ENCODE measurements at regions not wholly inside any gene's neighbourhood (a gene's known extent, or its start where the extent isn't known, plus 50 kb on each side); places are given as distances from the start of the nearest gene placed in this dataset.

GRCh38 chr4:11611868-11612267 lies 183.2 kb upstream of the HS3ST1 start (continued):
- TF ChIP-seq DZIP1 (CRISPR knock-in tag; IDR thresholded peaks at IDR 0.05) (no peak), ZSCAN9 (CRISPR knock-in tag; IDR thresholded peaks at IDR 0.05; ENCODE audit: borderline replicate concordance) (no peak), ATRX (CRISPR knock-in tag; IDR thresholded peaks at IDR 0.05; ENCODE audit: borderline replicate concordance) (no peak)

GRCh38 chr4:11609751-11610150 lies 181.1 kb upstream of the HS3ST1 start:
- ChIA-PET CTCF (ENCODE audit: low intra/inter-chr PET ratio, low total read pairs) (no interaction called here), POLR2A (no interaction called here)
- DNase-seq (ENCODE audit: low spot score) (no peak), FAIRE-seq (no peak), ATAC-seq (no peak)
- Histone ChIP-seq H3K79me2 (ENCODE audit: insufficient read depth, low read length) (no peaks in the 10 kb centered on the region), H3K27ac (ENCODE audit: extremely low read length, insufficient read depth, low read length) (no peak overlapping the region), H4K20me1 (ENCODE audit: insufficient read depth, low read length) (no peaks in the 10 kb centered on the region), H3K4me2 (ENCODE audit: low read depth, low read length) (no peak overlapping the region), H3K4me1 (ENCODE audit: insufficient read depth, low read length) (no peaks in the 10 kb centered on the region), H3K27me3 (ENCODE audit: control insufficient read depth in 1 of 2, insufficient read depth in 2 of 2, low read length in 2 of 2) (no peaks in the 10 kb centered on the region), H3K9ac (ENCODE audit: insufficient read depth, low read depth, low read length) (no peak overlapping the region), H3K36me3 (replicated peaks in 1 of 2; ENCODE audit: control insufficient read depth in 1 of 2, insufficient read depth in 2 of 2, low read length in 2 of 2) (no peaks in the 10 kb centered on the region), H3K4me3 (replicated peaks in 1 of 3; ENCODE audit: insufficient read depth in 1 of 3, low read depth in 2 of 3, low read length in 3 of 3) (no peak overlapping the region), H2AFZ (ENCODE audit: low read length) (no peak overlapping the region), H3K9me3 (ENCODE audit: low read length) (peaks cover 43% of the 10 kb centered on the region)
- intact Hi-C loops (cut with micrococcal nuclease; ENCODE audit: unreplicated experiment) = no loop called here
- in situ Hi-C loops (cut with HindIII; ENCODE audit: extremely low pct_ligation_motif_present, low pct_unique_long_range_greater_than_20kb) = loop anchor here (25.0 kb wide), 1 partner anchor 103 kb away; no protein-coding TSS in a partner anchor
- 16% methylated on average over 2 of the region's 2 CpGs for WGBS (ENCODE audit: low lambda C conversion rate)
- no TSS peak for BruUV-seq (replicated peaks)
- TF ChIP-seq GPBP1L1 (CRISPR knock-in tag; IDR thresholded peaks at IDR 0.05) (no peak), PRDM10 (CRISPR knock-in tag; IDR thresholded peaks at IDR 0.05; ENCODE audit: low read depth) (no peak), SUZ12 (IDR thresholded peaks at IDR 0.05; ENCODE audit: low read depth, low read length) (no peak), ATF4 (CRISPR knock-in tag; IDR thresholded peaks at IDR 0.05) (no peak), ZNF501 (CRISPR knock-in tag; IDR thresholded peaks at IDR 0.05) (no peak), ZNF772 (CRISPR knock-in tag; IDR thresholded peaks at IDR 0.05) (no peak), PATZ1 (CRISPR knock-in tag; IDR thresholded peaks at IDR 0.05) (no peak), HHEX (CRISPR knock-in tag; IDR thresholded peaks at IDR 0.05) (no peak)

Measured in HepG2 (cell line).